K562 (cell line): ENCODE measurements at regions not wholly inside any gene's neighbourhood (a gene's known extent, or its start where the extent isn't known, plus 50 kb on each side); places are given as distances from the start of the nearest gene placed in this dataset.
"Not testable (repeated sequence)": the region's sequence is repeated elsewhere in the genome, so short reads cannot be mapped to it uniquely, and the experiment has no call there.

Experiments
- ATAC-seq: fragments of 200-7000 bp; cut with Tn5 transposase; 3 replicates; pipeline ENCODE4 v1.9.1; 2020; ENCODE audit warnings: moderate library complexity
- BruUV-seq: library from RNA; stranded (reverse); fragments of 400-500 nt; replicated peaks from 2 replicates; lab custom pipeline; 2021; lab: Mats Ljungman, UMichigan
- CTCF ChIA-PET: fragments of 300-600 bp; formaldehyde crosslinking; extraction: SDS; loops from one replicate; lab custom pipeline; 2021; ENCODE audit warnings: low intra/inter-chr PET ratio; lab: Yijun Ruan, JAX
- POLR2A ChIA-PET: fragments of 300-600, 350-650 bp; sonication (Branson Sonifier 250); formaldehyde crosslinking; extraction: SDS; loops from one replicate; lab custom pipeline; 2021; ENCODE audit warnings: antibody characterized with exemption, inconsistent platforms; lab: Yijun Ruan, JAX
- DNase-seq, 4 experiments: peaks; one replicate each; pipeline versions ENCODE4 v3.0.0 to v3.0.0-alpha.2; 2011 to 2018; ENCODE audit warnings: low spot score in 3 of 4, mixed read lengths in 3 of 4; ENCODE audit errors: extremely low read depth in 1 of 4
- FAIRE-seq: peaks from 2 replicates; lab custom pipeline; 2011; peaks lifted over from hg19 to GRCh38; lab: Jason Lieb, UNC
- H2AFZ ChIP-seq: 2 replicates; pipeline ENCODE4 v1.6.0; 2011; ENCODE audit warnings: low read depth, low read length, control low read depth, inconsistent platforms
- H3K27ac ChIP-seq: fragments of 200-600 bp; 3 replicates; pipeline ENCODE4 v1.8.0; 2011; ENCODE audit warnings: low read depth, mild to moderate bottlenecking, control low read depth, inconsistent platforms, low read length, moderate library complexity, mixed read lengths; ENCODE audit errors: extremely low read depth
- H3K27me3 ChIP-seq, 2 experiments: fragments of 300-600 bp in 1 of 2; 2 replicates in 1 of 2; 3 replicates in 1 of 2; pipeline versions ENCODE4 v1.6.0 to v1.8.0; 2011; ENCODE audit warnings: inconsistent platforms in 2 of 2, low read length in 2 of 2, mild to moderate bottlenecking in 1 of 2, mixed read lengths in 1 of 2, moderate library complexity in 1 of 2; ENCODE audit not compliant: control insufficient read depth in 2 of 2, insufficient read depth in 2 of 2
- H3K36me3 ChIP-seq: fragments of 300-600 bp; 3 replicates; pipeline ENCODE4 v1.8.0; 2011; ENCODE audit warnings: mild to moderate bottlenecking, low read length, inconsistent platforms; ENCODE audit not compliant: control insufficient read depth, insufficient read depth
- H3K4me1 ChIP-seq, 2 experiments: fragments of 200-600 bp in 1 of 2; replicated peaks in 1 of 2; 2 replicates in 1 of 2; 3 replicates in 1 of 2; pipeline versions ENCODE4 v1.5.1 to v1.8.0; 2011; ENCODE audit warnings: inconsistent platforms in 2 of 2, low read length in 2 of 2, mild to moderate bottlenecking in 1 of 2, mixed read lengths in 1 of 2, moderate library complexity in 1 of 2; ENCODE audit not compliant: control insufficient read depth in 2 of 2, insufficient read depth in 2 of 2
- H3K4me2 ChIP-seq: 2 replicates; pipeline ENCODE4 v1.6.1; 2011; ENCODE audit warnings: low read length, control low read depth, inconsistent platforms, mixed read lengths; ENCODE audit not compliant: insufficient read depth
- H3K4me3 ChIP-seq: fragments of 200-600 bp; sonication (generic), shearing (Covaris generic); 2 replicates; pipeline ENCODE4 v1.5.1; 2016; ENCODE audit warnings: control low read depth, inconsistent platforms
- H3K79me2 ChIP-seq: fragments of 200-600 bp; 3 replicates; pipeline ENCODE4 v1.8.0; 2011; ENCODE audit warnings: low read length, inconsistent platforms; ENCODE audit not compliant: control insufficient read depth, insufficient read depth
- H3K9ac ChIP-seq, 2 experiments: 2 replicates each; pipeline versions ENCODE4 v1.6.0 to v1.6.1; 2011; ENCODE audit warnings: low read depth in 2 of 2, low read length in 2 of 2, control low read depth in 1 of 2, inconsistent platforms in 1 of 2, mild to moderate bottlenecking in 1 of 2, mixed read lengths in 1 of 2; ENCODE audit not compliant: insufficient read depth in 1 of 2
- H3K9me1 ChIP-seq: one replicate; pipeline ENCODE4 v1.6.0; 2011; ENCODE audit warnings: inconsistent platforms, mild to moderate bottlenecking, low read length, moderate library complexity; ENCODE audit not compliant: control insufficient read depth, insufficient read depth
- H3K9me3 ChIP-seq: replicated peaks from 2 replicates; pipeline ENCODE4 v1.5.1; 2011; ENCODE audit warnings: low read depth, low read length, inconsistent platforms; ENCODE audit not compliant: control insufficient read depth, insufficient read depth
- H4K20me1 ChIP-seq: replicated peaks from 2 replicates; pipeline ENCODE4 v1.6.1; 2011; ENCODE audit warnings: low read length, inconsistent platforms, mixed read lengths; ENCODE audit not compliant: control insufficient read depth, insufficient read depth
- ARHGAP35 ChIP-seq: fragments of 450-650 bp; IDR thresholded peaks from 2 replicates; pipeline ENCODE4 v1.6.1; 2018; ENCODE audit not compliant: partially characterized antibody
- DIDO1 ChIP-seq: fragments of 450-650 bp; IDR thresholded peaks from 2 replicates; pipeline ENCODE4 v1.6.1; 2016; ENCODE audit warnings: low read depth, missing biosample characterization, missing genetic modification characterization
- E2F3 ChIP-seq: fragments of 250-450 bp; sonication (Bioruptor Pico); IDR thresholded peaks from 2 replicates; pipeline ENCODE4 v1.4.0; 2020; ENCODE audit warnings: mild to moderate bottlenecking
- HNRNPK ChIP-seq: fragments of 200-400 bp; formaldehyde crosslinking; IDR thresholded peaks from one replicate; pipeline ENCODE4 v1.6.1; 2018; ENCODE audit warnings: mild to moderate bottlenecking, low read depth, low read length; ENCODE audit not compliant: poor library complexity, severe bottlenecking
- KLF16 ChIP-seq: IDR thresholded peaks from 2 replicates; pipeline ENCODE4 v1.6.1; 2016; ENCODE audit warnings: antibody characterized with exemption
- MCM3 ChIP-seq: fragments of 450-650 bp; IDR thresholded peaks from 2 replicates; pipeline ENCODE4 v1.6.1; 2016
- NCOA4 ChIP-seq: fragments of 450-650 bp; IDR thresholded peaks from 2 replicates; pipeline ENCODE4 v1.6.1; 2018; ENCODE audit warnings: mild to moderate bottlenecking; ENCODE audit not compliant: partially characterized antibody
- POLR2G ChIP-seq: fragments of 200-400 bp; formaldehyde crosslinking; IDR thresholded peaks from 2 replicates; pipeline ENCODE4 v1.6.1; 2017; ENCODE audit warnings: low read depth, mild to moderate bottlenecking, antibody characterized with exemption, low read length, moderate library complexity
- STAT5B ChIP-seq: fragments of 250-450 bp; sonication (Bioruptor Pico); IDR thresholded peaks from 2 replicates; pipeline ENCODE4 v1.8.0; 2021; ENCODE audit warnings: mild to moderate bottlenecking, inconsistent platforms
- SUPT5H ChIP-seq: fragments of 450-650 bp; IDR thresholded peaks from 2 replicates; pipeline ENCODE4 v1.6.1; 2016
- TCFL5 ChIP-seq: fragments of 250-450 bp; sonication (Bioruptor Pico); conservative IDR thresholded peaks from 2 replicates; pipeline ENCODE4 v1.6.1; 2021; ENCODE audit warnings: mild to moderate bottlenecking, moderate library complexity, matching md5 sums
- TEAD4 ChIP-seq, 2 experiments: sonication (generic) in 1 of 2; formaldehyde crosslinking in 1 of 2; IDR thresholded peaks; 2 replicates each; pipeline versions ENCODE4 v1.6.1 to v1.8.0; 2012 to 2022; ENCODE audit warnings: borderline replicate concordance in 1 of 2, inconsistent platforms in 1 of 2, low read length in 1 of 2, mild to moderate bottlenecking in 1 of 2, missing genetic modification reagents in 1 of 2
- ZBTB12 ChIP-seq: fragments of 250-450 bp; sonication (Bioruptor Pico); IDR thresholded peaks from 2 replicates; pipeline ENCODE4 v1.4.0; 2020
- ZKSCAN3 ChIP-seq: fragments of 250-450 bp; sonication (Bioruptor Pico); IDR thresholded peaks from 2 replicates; pipeline ENCODE4 v1.4.0; 2020
- ZNF79 ChIP-seq: fragments of 250-450 bp; sonication (Bioruptor Pico); IDR thresholded peaks from 2 replicates; pipeline ENCODE4 v1.4.0; 2020; ENCODE audit warnings: low read depth, mild to moderate bottlenecking, moderate library complexity
- ZZZ3 ChIP-seq: fragments of 450-650 bp; IDR thresholded peaks from 2 replicates; pipeline ENCODE4 v1.6.1; 2016; ENCODE audit warnings: antibody characterized with exemption, mild to moderate bottlenecking, moderate library complexity
- WGBS: fragments of 100-300 bp; shearing (Covaris generic); methylation state at CpG from one replicate; pipeline ENCODE4 v1.1.6; 2016; ENCODE audit warnings: low coverage, mixed read lengths; ENCODE audit not compliant: insufficient coverage; ENCODE audit errors: missing lambda C conversion rate; 5-methylcytosine and 5-hydroxymethylcytosine counted together
- in situ Hi-C: fragments of 300-500 bp; cut with MboI; formaldehyde crosslinking; loops from 4 replicates; pipeline ENCODE4 v1.15.0; 2018; ENCODE audit warnings: inconsistent platforms, mixed read lengths
- intact Hi-C: fragments of 100-400 bp; cut with micrococcal nuclease; formaldehyde crosslinking; loops from 2 replicates; pipeline ENCODE4 v1.14.2; 2022

GRCh38 chr6:113788586-113788985, 68.6 kb upstream of the MARCKS start:
- TF ChIP-seq ZZZ3 (no peak), ARHGAP35 (no peak), TCFL5 (CRISPR knock-in tag) (no peak), ZKSCAN3 (no peak), DIDO1 (no peak), KLF16 (no peak), ZNF79 (CRISPR knock-in tag) (no peak), E2F3 (no peak), HNRNPK (no peak), ZBTB12 (CRISPR knock-in tag) (no peak), TEAD4 (IDR thresholded peaks at IDR 0.05; ENCODE audit: low read length) (no peak), TEAD4 (CRISPR knock-in tag; IDR thresholded peaks at IDR 0.05; ENCODE audit: borderline replicate concordance) (no peak), STAT5B (CRISPR knock-in tag) (no peak), NCOA4 (no peak), POLR2G (no peak), SUPT5H (no peak), MCM3 (no peak)
- no peaks in the 10 kb centered on the region for H3K79me2 ChIP-seq
- no peak overlapping the region for H2AFZ ChIP-seq
- ATAC-seq (no peak), FAIRE-seq (no peak), DNase-seq (no peak)
- no peaks in the 10 kb centered on the region for H3K36me3 ChIP-seq
- H3K4me1 ChIP-seq, result no peaks in the 10 kb centered on the region
- no peaks in the 10 kb centered on the region for H3K9me3 ChIP-seq
- no TSS peak for BruUV-seq
- H3K27me3 ChIP-seq, result no peaks in the 10 kb centered on the region
- POLR2A ChIA-PET, result no interaction called here
- no peak overlapping the region for H3K27ac ChIP-seq
- H4K20me1 ChIP-seq, result no peaks in the 10 kb centered on the region
- no peak overlapping the region for H3K9ac ChIP-seq
- 4% methylated on average over 3 of the region's 4 CpGs for WGBS
- intact Hi-C loops (no loop called here), in situ Hi-C loops (no loop called here)
- H3K9me1 ChIP-seq, result no peaks in the 10 kb centered on the region
- H3K4me3 ChIP-seq, result no peak overlapping the region
- H3K4me2 ChIP-seq, result no peak overlapping the region
- CTCF ChIA-PET, result no interaction called here

GRCh38 chr6:113791225-113791624, 65.9 kb upstream of the MARCKS start:
- CTCF ChIA-PET, FAIRE-seq, H3K4me2 ChIP-seq, DNase-seq, H3K9ac ChIP-seq, in situ Hi-C loops, H3K36me3 ChIP-seq, H2AFZ ChIP-seq, H3K4me3 ChIP-seq, POLR2A ChIA-PET, ATAC-seq, H3K27ac ChIP-seq, BruUV-seq, intact Hi-C loops, H3K79me2 ChIP-seq, H4K20me1 ChIP-seq, H3K9me1 ChIP-seq, H3K4me1 ChIP-seq, H3K27me3 ChIP-seq, H3K9me3 ChIP-seq: not testable (repeated sequence)
- WGBS, result 4% methylated on average over 4 of the region's 4 CpGs
